K562 (cell line): ENCODE measurements at regions not wholly inside any gene's neighbourhood (a gene's known extent, or its start where the extent isn't known, plus 50 kb on each side); places are given as distances from the start of the nearest gene placed in this dataset.

Experiments used
- ATAC-seq: fragments of 200-7000 bp; cut with Tn5 transposase; 3 replicates; pipeline ENCODE4 v1.9.1; 2020; ENCODE audit warnings: moderate library complexity
- BruUV-seq: library from RNA; stranded (reverse); fragments of 400-500 nt; replicated peaks from 2 replicates; lab custom pipeline; 2021; lab: Mats Ljungman, UMichigan
- CTCF ChIA-PET: fragments of 300-600 bp; formaldehyde crosslinking; extraction: SDS; loops from one replicate; lab custom pipeline; 2021; ENCODE audit warnings: low intra/inter-chr PET ratio; lab: Yijun Ruan, JAX
- POLR2A ChIA-PET: fragments of 300-600, 350-650 bp; sonication (Branson Sonifier 250); formaldehyde crosslinking; extraction: SDS; loops from one replicate; lab custom pipeline; 2021; ENCODE audit warnings: antibody characterized with exemption, inconsistent platforms; lab: Yijun Ruan, JAX
- DNase-seq, 4 experiments: peaks; one replicate each; pipeline versions ENCODE4 v3.0.0 to v3.0.0-alpha.2; 2011 to 2018; ENCODE audit warnings: low spot score in 3 of 4, mixed read lengths in 3 of 4; ENCODE audit errors: extremely low read depth in 1 of 4
- FAIRE-seq: peaks from 2 replicates; lab custom pipeline; 2011; peaks lifted over from hg19 to GRCh38; lab: Jason Lieb, UNC
- H2AFZ ChIP-seq: 2 replicates; pipeline ENCODE4 v1.6.0; 2011; ENCODE audit warnings: low read depth, low read length, control low read depth, inconsistent platforms
- H3K27ac ChIP-seq: fragments of 200-600 bp; 3 replicates; pipeline ENCODE4 v1.8.0; 2011; ENCODE audit warnings: low read depth, mild to moderate bottlenecking, control low read depth, inconsistent platforms, low read length, moderate library complexity, mixed read lengths; ENCODE audit errors: extremely low read depth
- H3K27me3 ChIP-seq, 2 experiments: fragments of 300-600 bp in 1 of 2; 2 replicates in 1 of 2; 3 replicates in 1 of 2; pipeline versions ENCODE4 v1.6.0 to v1.8.0; 2011; ENCODE audit warnings: inconsistent platforms in 2 of 2, low read length in 2 of 2, mild to moderate bottlenecking in 1 of 2, mixed read lengths in 1 of 2, moderate library complexity in 1 of 2; ENCODE audit not compliant: control insufficient read depth in 2 of 2, insufficient read depth in 2 of 2
- H3K36me3 ChIP-seq: fragments of 300-600 bp; 3 replicates; pipeline ENCODE4 v1.8.0; 2011; ENCODE audit warnings: mild to moderate bottlenecking, low read length, inconsistent platforms; ENCODE audit not compliant: control insufficient read depth, insufficient read depth
- H3K4me1 ChIP-seq, 2 experiments: fragments of 200-600 bp in 1 of 2; replicated peaks in 1 of 2; 2 replicates in 1 of 2; 3 replicates in 1 of 2; pipeline versions ENCODE4 v1.5.1 to v1.8.0; 2011; ENCODE audit warnings: inconsistent platforms in 2 of 2, low read length in 2 of 2, mild to moderate bottlenecking in 1 of 2, mixed read lengths in 1 of 2, moderate library complexity in 1 of 2; ENCODE audit not compliant: control insufficient read depth in 2 of 2, insufficient read depth in 2 of 2
- H3K4me2 ChIP-seq: 2 replicates; pipeline ENCODE4 v1.6.1; 2011; ENCODE audit warnings: low read length, control low read depth, inconsistent platforms, mixed read lengths; ENCODE audit not compliant: insufficient read depth
- H3K4me3 ChIP-seq: fragments of 200-600 bp; sonication (generic), shearing (Covaris generic); 2 replicates; pipeline ENCODE4 v1.5.1; 2016; ENCODE audit warnings: control low read depth, inconsistent platforms
- H3K79me2 ChIP-seq: fragments of 200-600 bp; 3 replicates; pipeline ENCODE4 v1.8.0; 2011; ENCODE audit warnings: low read length, inconsistent platforms; ENCODE audit not compliant: control insufficient read depth, insufficient read depth
- H3K9ac ChIP-seq, 2 experiments: 2 replicates each; pipeline versions ENCODE4 v1.6.0 to v1.6.1; 2011; ENCODE audit warnings: low read depth in 2 of 2, low read length in 2 of 2, control low read depth in 1 of 2, inconsistent platforms in 1 of 2, mild to moderate bottlenecking in 1 of 2, mixed read lengths in 1 of 2; ENCODE audit not compliant: insufficient read depth in 1 of 2
- H3K9me1 ChIP-seq: one replicate; pipeline ENCODE4 v1.6.0; 2011; ENCODE audit warnings: inconsistent platforms, mild to moderate bottlenecking, low read length, moderate library complexity; ENCODE audit not compliant: control insufficient read depth, insufficient read depth
- H3K9me3 ChIP-seq: replicated peaks from 2 replicates; pipeline ENCODE4 v1.5.1; 2011; ENCODE audit warnings: low read depth, low read length, inconsistent platforms; ENCODE audit not compliant: control insufficient read depth, insufficient read depth
- H4K20me1 ChIP-seq: replicated peaks from 2 replicates; pipeline ENCODE4 v1.6.1; 2011; ENCODE audit warnings: low read length, inconsistent platforms, mixed read lengths; ENCODE audit not compliant: control insufficient read depth, insufficient read depth
- CSDE1 ChIP-seq, 2 experiments: fragments of 450-650 bp; IDR thresholded peaks; 2 replicates each; pipeline ENCODE4 v1.6.1; 2016; ENCODE audit warnings: mild to moderate bottlenecking in 1 of 2
- DEAF1 ChIP-seq: fragments of 450-650 bp; formaldehyde crosslinking; IDR thresholded peaks from 2 replicates; pipeline ENCODE4 v1.4.0; 2020; ENCODE audit warnings: mild to moderate bottlenecking, moderate library complexity
- HLTF ChIP-seq: fragments of 450-650 bp; IDR thresholded peaks from 2 replicates; pipeline ENCODE4 v1.6.1; 2016
- HOXB6 ChIP-seq: fragments of 250-450 bp; sonication (Bioruptor Pico); IDR thresholded peaks from 2 replicates; pipeline ENCODE4 v1.5.1; 2022; ENCODE audit warnings: mild to moderate bottlenecking, borderline replicate concordance
- KLF1 ChIP-seq: fragments of 450-650 bp; IDR thresholded peaks from 2 replicates; pipeline ENCODE4 v1.6.1; 2016; ENCODE audit warnings: missing genetic modification characterization, missing compliant biosample characterization
- MCM7 ChIP-seq, 2 experiments: fragments of 450-650 bp; IDR thresholded peaks; 2 replicates each; pipeline ENCODE4 v1.6.1; 2016 to 2018
- MEIS2 ChIP-seq: fragments of 450-650 bp; IDR thresholded peaks from 2 replicates; pipeline ENCODE4 v1.6.1; 2014; ENCODE audit warnings: mild to moderate bottlenecking; ENCODE audit not compliant: partially characterized antibody
- NFE2L1 ChIP-seq: fragments of 450-650 bp; IDR thresholded peaks from 2 replicates; pipeline ENCODE4 v1.6.1; 2016; ENCODE audit warnings: missing genetic modification characterization, low read depth, mild to moderate bottlenecking, missing compliant biosample characterization, moderate library complexity, borderline replicate concordance
- NRF1 ChIP-seq, 2 experiments: fragments of 450-650 bp; IDR thresholded peaks in 1 of 2; conservative IDR thresholded peaks in 1 of 2; 2 replicates each; pipeline ENCODE4 v1.6.1; 2014; ENCODE audit warnings: mild to moderate bottlenecking in 2 of 2
- RBM14 ChIP-seq: fragments of 200-400 bp; formaldehyde crosslinking; IDR thresholded peaks from 2 replicates; pipeline ENCODE4 v1.6.1; 2018; ENCODE audit warnings: low read depth, mild to moderate bottlenecking, low read length, moderate library complexity, borderline replicate concordance; ENCODE audit not compliant: insufficient read depth
- RFX7 ChIP-seq: fragments of 250-450 bp; sonication (Bioruptor Pico); IDR thresholded peaks from 2 replicates; pipeline ENCODE4 v1.5.1; 2021; ENCODE audit warnings: mild to moderate bottlenecking
- SREBF1 ChIP-seq: fragments of 150-350 bp; IDR thresholded peaks from 2 replicates; pipeline ENCODE4 v1.6.1; 2014; ENCODE audit warnings: antibody characterized with exemption, low read depth, low read length, borderline replicate concordance
- STAT6 ChIP-seq: sonication (generic); formaldehyde crosslinking; IDR thresholded peaks from 2 replicates; pipeline ENCODE4 v1.8.1; 2023; ENCODE audit warnings: mild to moderate bottlenecking, missing genetic modification reagents
- TEAD2 ChIP-seq: fragments of 450-650 bp; IDR thresholded peaks from 2 replicates; pipeline ENCODE4 v1.6.1; 2016; ENCODE audit warnings: missing genetic modification characterization, control low read depth, missing compliant biosample characterization
- ZNF212 ChIP-seq: fragments of 450-650 bp; formaldehyde crosslinking; IDR thresholded peaks from 2 replicates; pipeline ENCODE4 v1.4.0; 2020; ENCODE audit warnings: mild to moderate bottlenecking
- ZNF707 ChIP-seq: fragments of 250-450 bp; sonication (Bioruptor Pico); conservative IDR thresholded peaks from 2 replicates; pipeline ENCODE4 v1.8.0; 2022; ENCODE audit warnings: inconsistent platforms, mild to moderate bottlenecking, moderate library complexity
- WGBS: fragments of 100-300 bp; shearing (Covaris generic); methylation state at CpG from one replicate; pipeline ENCODE4 v1.1.6; 2016; ENCODE audit warnings: low coverage, mixed read lengths; ENCODE audit not compliant: insufficient coverage; ENCODE audit errors: missing lambda C conversion rate; 5-methylcytosine and 5-hydroxymethylcytosine counted together
- in situ Hi-C: fragments of 300-500 bp; cut with MboI; formaldehyde crosslinking; loops from 4 replicates; pipeline ENCODE4 v1.15.0; 2018; ENCODE audit warnings: inconsistent platforms, mixed read lengths
- intact Hi-C: fragments of 100-400 bp; cut with micrococcal nuclease; formaldehyde crosslinking; loops from 2 replicates; pipeline ENCODE4 v1.14.2; 2022
- TF ChIP-seq, protein P1 (sequence below): fragments of 250-450 bp; sonication (Bioruptor Pico); IDR thresholded peaks from 2 replicates; pipeline ENCODE4 v1.5.0; 2021; ENCODE audit warnings: mild to moderate bottlenecking, borderline replicate concordance

DNA sequence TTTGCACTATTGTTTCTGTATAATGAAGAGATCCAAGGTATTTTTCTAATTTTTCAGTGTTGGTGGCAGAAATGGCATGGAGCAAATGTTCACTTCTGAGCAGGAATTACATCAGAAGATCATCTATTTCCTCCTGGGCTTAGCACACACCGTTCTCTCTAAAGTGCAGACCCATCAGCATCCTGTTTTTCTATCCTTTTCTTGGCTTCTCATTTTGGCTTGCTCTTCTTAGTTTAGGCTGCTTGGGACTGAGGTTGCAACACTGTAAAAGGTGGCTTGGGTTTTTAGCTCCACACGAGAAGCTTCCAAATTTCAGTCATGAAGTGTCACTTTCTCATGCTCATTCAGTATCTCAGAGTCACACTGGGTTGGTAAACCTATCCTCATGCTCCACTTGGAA is 79.9 kb upstream of the SMIM30 start:
- no peak for ATAC-seq
- Histone ChIP-seq H3K36me3 (no peaks in the 10 kb centered on the region), H3K27ac (no peak overlapping the region), H4K20me1 (no peaks in the 10 kb centered on the region), H3K9ac (no peak overlapping the region), H3K9me1 (no peaks in the 10 kb centered on the region), H3K79me2 (no peaks in the 10 kb centered on the region), H3K27me3 (no peaks in the 10 kb centered on the region), H3K4me2 (no peak overlapping the region), H3K4me1 (no peaks in the 10 kb centered on the region), H2AFZ (no peak overlapping the region), H3K9me3 (no peaks in the 10 kb centered on the region), H3K4me3 (no peak overlapping the region)
- FAIRE-seq: peak; percentile 23
- in situ Hi-C loops (no loop called here), intact Hi-C loops (no loop called here)
- no peak for DNase-seq
- TF ChIP-seq DEAF1 (CRISPR knock-in tag) (no peak), RBM14 (no peak), KLF1 (tag) (no peak), NRF1 (conservative IDR thresholded peaks at IDR 0.05 in 1 of 2, IDR thresholded peaks at IDR 0.05 in 1 of 2) (no peak), HOXB6 (CRISPR knock-in tag) (no peak), STAT6 (CRISPR knock-in tag) (no peak), HLTF (no peak), CSDE1 (IDR thresholded peaks at IDR 0.05) (no peak), ZNF212 (CRISPR knock-in tag) (no peak), MCM7 (IDR thresholded peaks at IDR 0.05) (no peak), SREBF1 (no peak), ZNF707 (CRISPR knock-in tag) (no peak), MEIS2 (no peak), NFE2L1 (no peak), TEAD2 (tag) (no peak), RFX7 (CRISPR knock-in tag) (no peak)
- TF ChIP-seq, protein P1, sequence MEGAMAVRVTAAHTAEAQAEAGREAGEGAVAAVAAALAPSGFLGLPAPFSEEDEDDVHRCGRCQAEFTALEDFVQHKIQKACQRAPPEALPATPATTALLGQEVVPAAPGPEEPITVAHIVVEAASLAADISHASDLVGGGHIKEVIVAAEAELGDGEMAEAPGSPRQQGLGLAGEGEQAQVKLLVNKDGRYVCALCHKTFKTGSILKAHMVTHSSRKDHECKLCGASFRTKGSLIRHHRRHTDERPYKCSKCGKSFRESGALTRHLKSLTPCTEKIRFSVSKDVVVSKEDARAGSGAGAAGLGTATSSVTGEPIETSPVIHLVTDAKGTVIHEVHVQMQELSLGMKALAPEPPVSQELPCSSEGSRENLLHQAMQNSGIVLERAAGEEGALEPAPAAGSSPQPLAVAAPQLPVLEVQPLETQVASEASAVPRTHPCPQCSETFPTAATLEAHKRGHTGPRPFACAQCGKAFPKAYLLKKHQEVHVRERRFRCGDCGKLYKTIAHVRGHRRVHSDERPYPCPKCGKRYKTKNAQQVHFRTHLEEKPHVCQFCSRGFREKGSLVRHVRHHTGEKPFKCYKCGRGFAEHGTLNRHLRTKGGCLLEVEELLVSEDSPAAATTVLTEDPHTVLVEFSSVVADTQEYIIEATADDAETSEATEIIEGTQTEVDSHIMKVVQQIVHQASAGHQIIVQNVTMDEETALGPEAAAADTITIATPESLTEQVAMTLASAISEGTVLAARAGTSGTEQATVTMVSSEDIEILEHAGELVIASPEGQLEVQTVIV (CRISPR knock-in tag): no peak
- WGBS: 5% methylated on average over 2 of the region's 2 CpGs
- ChIA-PET CTCF (no interaction called here), POLR2A (no interaction called here)
- BruUV-seq: no TSS peak
